ENCODE measurements at regions not wholly inside any gene's neighbourhood (a gene's known extent, or its start where the extent isn't known, plus 50 kb on each side); places are given as distances from the start of the nearest gene placed in this dataset.

- peak; percentile 17 for DNase-seq (ENCODE audit: low spot score)
Observed at GRCh38 chr5:38207343-38207742, 51.0 kb upstream of the EGFLAM start.

GRCh38 chr5:38202741-38203140, 55.6 kb upstream of the EGFLAM start:
- no peak for DNase-seq (ENCODE audit: low spot score)

- DNase-seq (ENCODE audit: low spot score): no peak
Observed at GRCh38 chr5:38200872-38201557, 57.3 kb upstream of the EGFLAM start.

- no peak for DNase-seq (ENCODE audit: low spot score)
Observed at GRCh38 chr5:38197118-38197517, 61.2 kb upstream of the EGFLAM start.

DNA sequence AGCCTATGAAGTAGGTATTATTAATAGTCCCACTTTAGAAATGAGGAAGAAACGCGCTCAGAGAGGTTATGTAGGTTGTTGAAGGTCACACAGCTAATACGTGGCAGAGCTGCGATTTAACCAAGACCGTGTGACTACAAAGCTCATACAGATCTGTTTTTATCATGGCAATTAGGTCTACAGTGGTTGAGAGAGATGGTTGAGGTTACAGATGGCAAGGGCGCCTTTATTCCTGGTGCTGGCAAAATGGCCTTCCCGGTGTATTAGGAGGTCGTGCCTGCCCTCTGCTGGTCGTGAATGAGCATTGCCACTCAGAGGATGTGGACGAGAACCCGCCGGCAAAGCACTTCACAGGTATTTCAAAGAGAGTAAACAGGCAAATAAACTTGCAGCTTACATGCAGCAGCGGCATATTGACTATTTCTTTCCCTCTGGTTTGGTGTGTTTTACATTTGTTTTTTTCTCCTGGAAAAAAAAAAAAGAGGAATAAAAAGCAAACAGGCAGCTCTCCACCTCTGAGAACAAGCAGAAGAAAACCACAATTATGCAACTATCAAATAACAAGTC, 65.3 kb upstream of the EGFLAM start:
- DNase-seq (ENCODE audit: low spot score): peak; percentile 51

DNA sequence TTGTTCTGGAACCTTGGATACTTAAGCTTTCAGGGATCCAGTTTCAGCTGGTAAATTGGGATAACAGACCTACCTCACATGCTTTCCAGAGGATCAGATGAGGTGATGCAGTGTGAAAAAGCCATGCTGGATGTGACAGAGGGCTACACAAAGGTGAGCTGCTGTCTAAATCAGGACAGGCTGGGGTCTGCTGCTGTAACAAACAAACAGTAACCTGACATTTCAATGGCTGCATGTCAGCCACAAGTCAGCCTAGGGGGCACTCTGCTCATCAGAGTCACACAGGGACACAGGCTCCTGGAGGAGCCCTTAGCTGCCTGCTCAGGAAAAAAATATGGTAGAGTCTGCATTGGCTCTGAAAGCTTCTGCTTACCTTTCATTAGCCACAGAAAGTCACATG, 66.7 kb upstream of the EGFLAM start:
- DNase-seq (ENCODE audit: low spot score): no peak

GRCh38 chr5:38190111-38190510, 68.2 kb upstream of the EGFLAM start:
- no peak for DNase-seq (ENCODE audit: low spot score)

GRCh38 chr5:38189081-38189504, 69.3 kb upstream of the EGFLAM start:
- no peak for DNase-seq (ENCODE audit: low spot score)

GRCh38 chr5:38188591-38188990, 69.8 kb upstream of the EGFLAM start:
- peak; percentile 6 for DNase-seq (ENCODE audit: low spot score)

DNA sequence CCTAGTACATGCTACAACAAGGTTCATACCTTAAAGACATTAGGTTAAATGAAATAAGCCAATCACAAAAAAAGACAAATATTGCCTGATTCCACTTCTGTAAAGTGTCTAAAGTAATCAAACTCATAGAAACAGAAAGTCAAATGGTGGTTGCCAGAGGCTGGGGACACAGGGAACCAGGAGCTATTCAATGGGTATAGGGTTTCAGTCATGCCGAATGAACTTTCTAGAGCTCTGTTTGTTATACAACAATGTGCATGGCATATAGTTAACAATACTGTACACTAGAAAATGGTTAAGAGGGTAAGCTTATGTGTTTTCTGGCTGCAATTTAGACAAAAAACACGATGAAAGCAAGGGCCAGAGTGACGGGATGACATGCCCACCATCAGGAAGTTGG, 70.8 kb upstream of the EGFLAM start:
- no peak for DNase-seq (ENCODE audit: low spot score)

DNA sequence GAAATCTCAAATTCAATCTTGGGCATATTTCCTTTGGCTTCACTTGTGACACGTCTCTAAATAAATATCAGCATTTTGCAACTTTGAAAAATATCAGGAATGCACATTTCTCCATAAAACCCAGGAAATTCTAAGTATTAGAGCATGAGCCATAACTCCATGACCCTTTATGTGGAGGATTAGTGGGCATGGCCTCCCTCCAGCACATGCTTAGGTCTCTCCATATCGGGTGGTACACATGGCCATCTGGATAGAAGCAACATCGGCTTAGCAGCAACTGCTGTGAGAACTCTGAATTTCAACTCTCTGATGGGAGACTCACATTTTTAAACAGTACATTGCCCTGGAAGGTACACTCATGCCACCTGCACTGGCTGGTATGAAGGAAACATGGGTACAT, 73.7 kb upstream of the EGFLAM start:
- DNase-seq (ENCODE audit: low spot score): no peak

- no peak for DNase-seq (ENCODE audit: low spot score)
Observed at GRCh38 chr5:38182991-38183390, 75.4 kb upstream of the EGFLAM start.

GRCh38 chr5:38168029-38168428, 90.3 kb upstream of the EGFLAM start:
- DNase-seq (ENCODE audit: low spot score): no peak

DNA sequence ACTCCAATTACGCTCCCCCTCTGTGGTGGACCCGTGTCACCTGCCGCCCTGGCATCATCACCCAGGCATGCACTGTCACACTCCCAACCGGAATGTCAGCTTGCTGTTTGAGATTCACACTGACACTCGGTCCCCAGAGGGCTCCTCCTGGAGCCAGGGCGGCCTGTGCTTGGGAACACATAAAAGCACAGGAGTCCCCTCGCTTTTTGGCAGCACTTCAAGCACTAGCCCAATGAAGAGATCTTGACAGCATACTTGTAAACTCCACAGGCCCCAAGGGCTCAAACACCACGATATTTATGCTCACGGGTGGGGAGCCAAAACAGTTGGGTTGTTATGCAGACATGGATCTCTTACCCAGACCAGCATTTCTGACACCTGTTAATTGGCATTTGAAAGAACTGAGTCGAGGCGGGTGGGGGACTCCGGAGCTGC, 90.8 kb upstream of the EGFLAM start:
- DNase-seq (ENCODE audit: low spot score): no peak

- DNase-seq (ENCODE audit: low spot score): no peak
Observed at GRCh38 chr5:38166832-38167231, 91.5 kb upstream of the EGFLAM start.

DNA sequence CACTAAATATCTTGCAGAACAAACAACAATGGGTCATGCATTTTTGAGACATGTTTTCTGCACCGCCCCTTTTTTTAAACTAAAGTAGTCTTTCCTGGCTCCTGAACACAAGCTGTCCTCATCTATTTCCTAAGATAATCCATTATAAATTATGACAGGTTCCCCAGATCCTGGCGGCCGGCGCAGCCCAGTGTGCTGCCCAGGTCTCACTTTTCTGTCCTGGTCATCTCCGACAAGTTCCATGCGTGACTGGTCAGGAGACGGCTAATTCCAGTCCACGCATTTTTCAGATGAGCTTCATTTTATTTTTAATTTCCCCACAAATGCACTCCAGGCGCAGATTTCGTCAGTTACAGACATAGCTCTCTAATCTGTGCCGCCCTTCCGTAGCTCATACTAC, 92.9 kb upstream of the EGFLAM start:
- no peak for DNase-seq (ENCODE audit: low spot score)

DNA sequence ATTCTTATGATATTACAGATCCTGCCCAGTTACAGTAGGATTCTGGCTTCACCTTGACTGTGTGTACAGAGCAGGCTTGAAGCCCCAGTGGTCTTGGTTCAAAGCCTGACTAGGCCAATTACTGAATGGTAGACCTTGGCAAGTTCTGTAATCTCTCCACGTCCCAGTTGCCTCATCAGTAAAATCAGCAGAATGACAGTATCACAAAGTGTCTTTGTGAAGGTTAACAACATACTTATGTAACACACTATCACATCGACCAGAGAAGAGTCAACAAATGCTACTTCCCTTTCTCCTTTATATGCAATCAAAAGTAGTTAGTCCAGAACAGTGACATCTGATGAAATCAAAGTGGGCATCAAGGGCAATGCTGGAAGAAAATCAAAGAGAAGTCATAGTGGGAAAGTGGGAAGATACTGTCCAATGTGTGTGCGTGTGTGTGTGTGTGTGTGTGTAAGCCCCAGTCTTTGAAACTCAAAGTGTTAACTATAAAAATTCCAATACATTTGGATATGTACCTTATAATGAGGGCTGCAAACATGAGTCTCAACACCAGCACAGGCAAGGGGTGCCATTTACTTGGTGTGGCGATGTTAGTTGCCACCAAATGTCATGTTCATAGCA, 93.5 kb upstream of the EGFLAM start:
- DNase-seq (ENCODE audit: low spot score): no peak

GRCh38 chr5:38163636-38164237, 94.6 kb upstream of the EGFLAM start:
- DNase-seq (ENCODE audit: low spot score): no peak

GRCh38 chr5:38162625-38163024, 95.7 kb upstream of the EGFLAM start:
- DNase-seq (ENCODE audit: low spot score): no peak

- DNase-seq (ENCODE audit: low spot score): no peak
Observed at GRCh38 chr5:38157024-38157423, 101.3 kb upstream of the EGFLAM start.

DNA sequence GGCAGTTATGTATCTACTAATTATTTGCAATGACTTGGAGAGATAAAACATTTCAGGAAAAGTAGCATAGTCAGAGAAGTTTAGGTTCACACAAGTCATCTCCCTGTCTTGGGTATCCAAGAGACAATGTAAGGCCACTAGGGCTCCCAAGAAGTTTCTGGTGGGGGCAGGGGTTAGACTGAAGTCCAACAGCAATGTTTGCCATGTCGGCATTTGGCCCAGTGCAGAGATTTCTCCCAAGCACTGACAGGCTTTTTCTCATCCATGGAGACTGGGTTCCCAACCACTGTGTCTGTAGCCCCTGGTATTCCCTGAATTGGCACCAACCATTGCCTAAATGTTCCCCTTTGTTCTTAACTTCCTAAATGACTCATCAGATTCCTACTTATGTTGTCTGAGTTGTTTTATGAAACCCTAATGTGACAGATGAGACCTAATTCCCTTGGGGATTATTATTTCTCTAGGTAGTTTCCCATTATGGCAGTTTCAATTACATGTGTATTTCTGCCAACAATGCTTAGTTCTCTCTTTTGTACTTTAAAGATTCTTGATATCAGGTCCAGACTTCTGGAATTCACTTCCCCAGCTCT, 103.6 kb upstream of the EGFLAM start:
- peak; percentile 5 for DNase-seq (ENCODE audit: low spot score)

- no peak for DNase-seq (ENCODE audit: low spot score)
Observed at GRCh38 chr5:38151878-38152277, 106.5 kb upstream of the EGFLAM start.

- no peak for DNase-seq (ENCODE audit: low spot score)
Observed at GRCh38 chr5:38149815-38150195, 108.6 kb upstream of the EGFLAM start.

Measured in A172 (cell line).